ENCODE measurements at regions not wholly inside any gene's neighbourhood (a gene's known extent, or its start where the extent isn't known, plus 50 kb on each side); places are given as distances from the start of the nearest gene placed in this dataset.

DNA sequence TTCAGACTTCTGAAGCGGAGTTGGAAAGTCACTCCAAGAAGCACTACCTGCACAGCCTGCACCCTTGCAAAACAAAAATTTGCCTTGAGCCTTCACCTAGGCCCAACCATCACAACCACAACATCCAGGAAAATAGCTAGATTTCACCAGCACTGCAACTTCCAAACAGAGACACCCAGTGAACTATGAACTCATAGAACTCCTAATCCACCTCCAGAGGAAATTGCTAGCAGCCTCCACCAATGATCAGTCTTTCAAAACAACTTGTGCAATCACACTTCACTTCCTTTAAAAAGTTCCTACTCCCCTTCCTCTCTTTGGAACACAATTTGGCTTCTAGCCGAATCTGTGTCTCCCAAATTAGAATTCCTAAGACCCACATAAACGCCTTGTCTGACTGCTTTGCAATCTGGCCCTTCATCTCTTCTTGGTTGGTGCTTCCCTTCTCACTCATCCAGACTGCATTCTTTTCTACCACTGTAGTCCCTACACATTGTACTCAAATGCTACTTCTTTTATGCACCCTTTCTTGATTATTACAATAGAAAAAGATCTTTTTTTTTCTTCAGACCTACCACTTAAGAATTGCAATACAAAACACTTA, 489.2 kb upstream of the ARGLU1 start:
- no peak overlapping the region for H2AK5ac ChIP-seq (ENCODE audit: low read length, severe bottlenecking)
- no peak overlapping the region for H3K4me3 ChIP-seq (ENCODE audit: insufficient read depth in 1 of 2, low read depth in 1 of 2, low read length in 2 of 2)
- H3K36me3 ChIP-seq (ENCODE audit: control insufficient read depth in 1 of 2, insufficient read depth in 2 of 2, low read depth in 1 of 2, low read length in 2 of 2), result no peaks in the 10 kb centered on the region
- no peaks in the 10 kb centered on the region for H3K9me3 ChIP-seq (ENCODE audit: control insufficient read depth, low read length)
- H3K27me3 ChIP-seq (ENCODE audit: control insufficient read depth in 1 of 2, insufficient read depth in 1 of 2, low read length in 2 of 2), result no peaks in the 10 kb centered on the region
- no peaks in the 10 kb centered on the region for H3K79me1 ChIP-seq (replicated peaks; ENCODE audit: low read length, poor library complexity, severe bottlenecking)
- WGBS, result 73% methylated on average over 3 of the region's 3 CpGs
- H2BK5ac ChIP-seq (ENCODE audit: low read depth, low read length, poor library complexity, severe bottlenecking), result no peak overlapping the region
- H2BK15ac ChIP-seq (ENCODE audit: low read depth, poor library complexity, severe bottlenecking), result no peak overlapping the region
- no peak overlapping the region for H2AFZ ChIP-seq (ENCODE audit: low read depth, low read length)
- H3K4me2 ChIP-seq (ENCODE audit: low read length, poor library complexity, severe bottlenecking), result no peak overlapping the region
- H3K18ac ChIP-seq (ENCODE audit: low read depth in 1 of 2, low read length in 2 of 2), result no peak overlapping the region
- H2BK120ac ChIP-seq (ENCODE audit: low read depth, low read length), result no peak overlapping the region
- no peak overlapping the region for H4K91ac ChIP-seq (ENCODE audit: low read length)
- no peak overlapping the region for H3K4ac ChIP-seq (ENCODE audit: low read depth in 1 of 2, low read length in 2 of 2)
- DNase-seq, result no peak
- H3K23ac ChIP-seq (ENCODE audit: low read length in 2 of 2), result no peak overlapping the region
- H3K9ac ChIP-seq (ENCODE audit: low read length), result no peak overlapping the region
- H2BK12ac ChIP-seq (ENCODE audit: low read length in 2 of 2), result no peak overlapping the region
- H3K14ac ChIP-seq (ENCODE audit: low read length in 2 of 2), result no peak overlapping the region
- no peak overlapping the region for H4K8ac ChIP-seq (ENCODE audit: low read length)
- no peaks in the 10 kb centered on the region for H3K4me1 ChIP-seq (ENCODE audit: control insufficient read depth, insufficient read depth, low read depth, low read length)
- H3K27ac ChIP-seq (ENCODE audit: low read length, poor library complexity, severe bottlenecking), result no peak overlapping the region

DNA sequence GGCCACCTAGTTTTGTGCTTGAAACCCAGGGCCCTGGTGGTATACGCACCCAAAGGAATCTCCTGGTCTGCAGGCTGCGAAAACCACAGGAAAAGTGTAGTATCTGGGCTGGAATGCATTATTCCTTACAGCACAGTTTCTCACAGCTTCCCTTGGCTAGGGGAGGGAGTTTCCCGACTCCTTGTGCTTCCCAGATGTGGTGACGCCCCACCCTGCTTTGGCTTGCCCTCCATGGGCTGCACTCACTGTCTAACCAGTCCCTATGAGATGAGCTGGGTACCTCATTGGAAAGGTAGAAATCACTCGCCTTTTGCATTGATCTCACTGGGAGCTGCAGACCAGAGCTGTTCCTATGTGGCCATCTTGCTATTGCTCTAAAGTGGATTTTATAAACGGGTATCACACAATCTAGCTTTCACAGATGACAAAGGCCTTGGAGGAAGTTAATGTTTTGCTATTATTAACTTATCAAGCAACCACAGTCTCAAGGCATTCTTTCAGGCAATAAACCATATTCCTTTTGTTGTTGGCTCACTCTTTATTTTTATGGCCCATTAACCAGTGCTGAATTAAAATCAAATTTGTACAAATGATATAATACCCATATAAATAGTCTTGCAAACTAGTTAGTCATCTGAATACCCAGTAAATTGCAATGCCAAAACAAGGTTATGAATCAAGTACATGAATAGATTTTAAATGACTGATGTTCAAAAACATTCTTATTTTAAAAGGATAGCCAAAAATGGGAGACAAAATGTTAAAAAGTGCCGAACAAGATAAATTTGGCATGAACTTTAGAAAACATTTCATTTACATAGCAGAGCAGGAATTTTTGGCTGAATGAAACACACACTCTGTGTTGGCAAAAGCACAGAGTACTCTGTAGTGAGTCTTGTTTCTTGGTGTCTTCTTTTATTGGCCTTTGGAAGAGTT, 475.4 kb upstream of the ARGLU1 start:
- H2AFZ ChIP-seq (ENCODE audit: low read depth, low read length), result no peak overlapping the region
- no peak overlapping the region for H2BK12ac ChIP-seq (ENCODE audit: low read length in 2 of 2)
- peak overlapping the region in 1 of 2 experiments; percentile 53 for H3K4me3 ChIP-seq (ENCODE audit: insufficient read depth in 1 of 2, low read depth in 1 of 2, low read length in 2 of 2)
- no peak overlapping the region for H4K8ac ChIP-seq (ENCODE audit: low read length)
- no peak overlapping the region for H3K4ac ChIP-seq (ENCODE audit: low read depth in 1 of 2, low read length in 2 of 2)
- no peak overlapping the region for H3K4me2 ChIP-seq (ENCODE audit: low read length, poor library complexity, severe bottlenecking)
- no peaks in the 10 kb centered on the region for H3K27me3 ChIP-seq (ENCODE audit: control insufficient read depth in 1 of 2, insufficient read depth in 1 of 2, low read length in 2 of 2)
- no peaks in the 10 kb centered on the region for H3K79me1 ChIP-seq (replicated peaks; ENCODE audit: low read length, poor library complexity, severe bottlenecking)
- no peak for DNase-seq
- no peak overlapping the region for H2BK15ac ChIP-seq (ENCODE audit: low read depth, poor library complexity, severe bottlenecking)
- H3K23ac ChIP-seq (ENCODE audit: low read length in 2 of 2), result no peak overlapping the region
- H3K36me3 ChIP-seq (ENCODE audit: control insufficient read depth in 1 of 2, insufficient read depth in 2 of 2, low read depth in 1 of 2, low read length in 2 of 2), result no peaks in the 10 kb centered on the region
- H3K9me3 ChIP-seq (ENCODE audit: control insufficient read depth, low read length), result no peaks in the 10 kb centered on the region
- H2BK5ac ChIP-seq (ENCODE audit: low read depth, low read length, poor library complexity, severe bottlenecking), result no peak overlapping the region
- no peak overlapping the region for H3K9ac ChIP-seq (ENCODE audit: low read length)
- WGBS, result 85% methylated on average over 6 of the region's 7 CpGs
- no peak overlapping the region for H3K14ac ChIP-seq (ENCODE audit: low read length in 2 of 2)
- no peak overlapping the region for H3K18ac ChIP-seq (ENCODE audit: low read depth in 1 of 2, low read length in 2 of 2)
- H4K91ac ChIP-seq (ENCODE audit: low read length), result no peak overlapping the region
- H3K27ac ChIP-seq (ENCODE audit: low read length, poor library complexity, severe bottlenecking), result peak overlapping the region; percentile 74
- H2AK5ac ChIP-seq (ENCODE audit: low read length, severe bottlenecking), result no peak overlapping the region
- no peak overlapping the region for H2BK120ac ChIP-seq (ENCODE audit: low read depth, low read length)
- H3K4me1 ChIP-seq (ENCODE audit: control insufficient read depth, insufficient read depth, low read depth, low read length), result peaks cover 4% of the 10 kb centered on the region

DNA sequence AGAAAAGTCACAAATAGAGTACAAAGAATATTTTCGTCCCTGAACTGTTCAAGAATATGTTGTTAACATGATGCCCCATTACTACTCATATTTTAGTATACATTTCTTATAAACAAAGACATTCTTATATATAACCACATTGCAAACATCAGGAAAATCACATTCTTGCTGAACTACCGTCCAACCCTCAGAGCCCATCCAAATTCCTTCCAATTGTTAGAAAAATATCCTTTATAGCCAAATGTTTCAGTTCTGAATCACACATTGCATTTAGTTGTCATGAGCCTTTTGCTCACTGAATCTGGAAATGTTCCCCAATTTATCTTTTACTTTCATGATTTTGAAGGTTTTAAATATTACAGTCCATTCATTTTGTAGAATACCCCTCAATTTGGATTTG, 467.8 kb upstream of the ARGLU1 start:
- no peak overlapping the region for H2BK12ac ChIP-seq (ENCODE audit: low read length in 2 of 2)
- no peak overlapping the region for H2BK15ac ChIP-seq (ENCODE audit: low read depth, poor library complexity, severe bottlenecking)
- no peak overlapping the region for H2BK5ac ChIP-seq (ENCODE audit: low read depth, low read length, poor library complexity, severe bottlenecking)
- H2BK120ac ChIP-seq (ENCODE audit: low read depth, low read length), result no peak overlapping the region
- no peaks in the 10 kb centered on the region for H3K27me3 ChIP-seq (ENCODE audit: control insufficient read depth in 1 of 2, insufficient read depth in 1 of 2, low read length in 2 of 2)
- no peak overlapping the region for H2AK5ac ChIP-seq (ENCODE audit: low read length, severe bottlenecking)
- no peaks in the 10 kb centered on the region for H3K36me3 ChIP-seq (ENCODE audit: control insufficient read depth in 1 of 2, insufficient read depth in 2 of 2, low read depth in 1 of 2, low read length in 2 of 2)
- no peaks in the 10 kb centered on the region for H3K9me3 ChIP-seq (ENCODE audit: control insufficient read depth, low read length)
- no peak overlapping the region for H3K27ac ChIP-seq (ENCODE audit: low read length, poor library complexity, severe bottlenecking)
- no peaks in the 10 kb centered on the region for H3K4me1 ChIP-seq (ENCODE audit: control insufficient read depth, insufficient read depth, low read depth, low read length)
- no peak overlapping the region for H3K14ac ChIP-seq (ENCODE audit: low read length in 2 of 2)
- no peak overlapping the region for H3K4ac ChIP-seq (ENCODE audit: low read depth in 1 of 2, low read length in 2 of 2)
- no peak overlapping the region for H3K23ac ChIP-seq (ENCODE audit: low read length in 2 of 2)
- H3K18ac ChIP-seq (ENCODE audit: low read depth in 1 of 2, low read length in 2 of 2), result no peak overlapping the region
- no peak overlapping the region for H4K91ac ChIP-seq (ENCODE audit: low read length)
- peak overlapping the region; percentile 60 for H3K9ac ChIP-seq (ENCODE audit: low read length)
- H3K79me1 ChIP-seq (replicated peaks; ENCODE audit: low read length, poor library complexity, severe bottlenecking), result no peaks in the 10 kb centered on the region
- 52% methylated on average over 2 of the region's 2 CpGs for WGBS
- no peak overlapping the region for H4K8ac ChIP-seq (ENCODE audit: low read length)
- H3K4me2 ChIP-seq (ENCODE audit: low read length, poor library complexity, severe bottlenecking), result no peak overlapping the region
- H3K4me3 ChIP-seq (ENCODE audit: insufficient read depth in 1 of 2, low read depth in 1 of 2, low read length in 2 of 2), result no peak overlapping the region
- no peak overlapping the region for H2AFZ ChIP-seq (ENCODE audit: low read depth, low read length)
- DNase-seq, result no peak

DNA sequence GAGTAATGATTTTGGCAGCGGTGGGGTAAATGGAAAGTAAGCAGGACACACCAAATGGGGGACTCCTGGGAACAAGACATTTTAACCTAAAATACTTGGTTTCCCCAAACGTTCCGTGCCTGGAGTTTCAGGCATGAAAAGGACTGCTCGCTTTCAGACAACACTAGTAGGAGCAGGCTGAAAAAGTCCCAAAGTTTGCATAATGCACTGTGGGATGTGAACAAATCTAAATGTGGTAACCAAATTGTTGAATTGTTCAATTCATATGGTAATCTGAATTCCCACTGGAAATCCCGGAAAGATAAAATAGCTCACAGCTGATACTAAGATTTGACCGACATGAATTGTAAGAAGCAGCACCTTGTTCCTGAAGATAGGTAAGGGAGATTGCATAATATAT, 467.2 kb upstream of the ARGLU1 start:
- Histone ChIP-seq H2BK12ac (ENCODE audit: low read length in 2 of 2) (no peak overlapping the region), H4K8ac (ENCODE audit: low read length) (no peak overlapping the region), H2BK15ac (ENCODE audit: low read depth, poor library complexity, severe bottlenecking) (peak overlapping the region; percentile 48), H3K18ac (ENCODE audit: low read depth in 1 of 2, low read length in 2 of 2) (no peak overlapping the region), H3K79me1 (replicated peaks; ENCODE audit: low read length, poor library complexity, severe bottlenecking) (no peaks in the 10 kb centered on the region), H3K36me3 (ENCODE audit: control insufficient read depth in 1 of 2, insufficient read depth in 2 of 2, low read depth in 1 of 2, low read length in 2 of 2) (no peaks in the 10 kb centered on the region), H3K27ac (ENCODE audit: low read length, poor library complexity, severe bottlenecking) (no peak overlapping the region), H2AK5ac (ENCODE audit: low read length, severe bottlenecking) (peak overlapping the region; percentile 6), H2BK5ac (ENCODE audit: low read depth, low read length, poor library complexity, severe bottlenecking) (no peak overlapping the region), H3K23ac (ENCODE audit: low read length in 2 of 2) (no peak overlapping the region), H3K9ac (ENCODE audit: low read length) (peak overlapping the region; percentile 60), H3K4me3 (ENCODE audit: insufficient read depth in 1 of 2, low read depth in 1 of 2, low read length in 2 of 2) (no peak overlapping the region), H3K4me1 (ENCODE audit: control insufficient read depth, insufficient read depth, low read depth, low read length) (no peaks in the 10 kb centered on the region), H3K9me3 (ENCODE audit: control insufficient read depth, low read length) (no peaks in the 10 kb centered on the region), H3K4me2 (ENCODE audit: low read length, poor library complexity, severe bottlenecking) (no peak overlapping the region), H3K4ac (ENCODE audit: low read depth in 1 of 2, low read length in 2 of 2) (no peak overlapping the region), H3K14ac (ENCODE audit: low read length in 2 of 2) (no peak overlapping the region), H4K91ac (ENCODE audit: low read length) (no peak overlapping the region), H2AFZ (ENCODE audit: low read depth, low read length) (no peak overlapping the region), H2BK120ac (ENCODE audit: low read depth, low read length) (no peak overlapping the region), H3K27me3 (ENCODE audit: control insufficient read depth in 1 of 2, insufficient read depth in 1 of 2, low read length in 2 of 2) (no peaks in the 10 kb centered on the region)
- no peak for DNase-seq
- WGBS, result 94% methylated on average over 5 of the region's 6 CpGs

Data from mesenchymal stem cell (in vitro differentiated cells and primary cell).